SK-N-SH treated with all-trans-retinoic acid at 6 μM for 48 hours (cell line): ENCODE measurements at regions not wholly inside any gene's neighbourhood (a gene's known extent, or its start where the extent isn't known, plus 50 kb on each side); places are given as distances from the start of the nearest gene placed in this dataset.

Experiments used
- ZFP30 ChIP-seq: fragments of 450-650 bp; formaldehyde crosslinking; IDR thresholded peaks from 2 replicates; pipeline ENCODE4 v1.5.0; 2022; ENCODE audit warnings: mild to moderate bottlenecking, moderate library complexity
- TF ChIP-seq, protein P1 (sequence below): fragments of 250-450 bp; sonication (Bioruptor Pico); IDR thresholded peaks from 2 replicates; pipeline ENCODE4 v1.8.0; 2020; ENCODE audit warnings: mild to moderate bottlenecking, moderate library complexity, borderline replicate concordance
- TF ChIP-seq, protein P2 (sequence below): fragments of 250-450 bp; sonication (Bioruptor Pico); IDR thresholded peaks from 2 replicates; pipeline ENCODE4 v1.5.1; 2020; ENCODE audit warnings: low read depth, mild to moderate bottlenecking, moderate library complexity

DNA sequence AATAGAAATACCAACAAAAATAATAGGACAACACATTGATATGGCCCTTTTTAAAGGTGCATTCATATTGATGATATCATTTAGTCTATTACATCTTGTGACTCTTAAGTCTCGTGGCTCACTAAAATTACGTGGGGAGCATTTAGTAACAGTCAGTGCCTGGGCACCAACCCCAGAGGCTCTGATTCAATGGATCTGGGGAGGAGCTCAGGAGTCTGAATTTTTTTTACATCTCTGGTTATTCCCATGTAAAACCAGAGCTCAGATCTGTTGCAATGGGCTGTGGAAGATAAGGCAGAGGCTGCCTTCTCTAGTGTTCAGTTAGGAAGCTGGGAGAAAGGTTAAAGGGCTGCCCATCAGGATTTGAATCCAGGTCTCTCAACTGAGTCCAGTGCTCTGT is 549.9 kb upstream of the CDH5 start:
- TF ChIP-seq ZFP30 (CRISPR knock-in tag) = no peak
- TF ChIP-seq, protein P1, sequence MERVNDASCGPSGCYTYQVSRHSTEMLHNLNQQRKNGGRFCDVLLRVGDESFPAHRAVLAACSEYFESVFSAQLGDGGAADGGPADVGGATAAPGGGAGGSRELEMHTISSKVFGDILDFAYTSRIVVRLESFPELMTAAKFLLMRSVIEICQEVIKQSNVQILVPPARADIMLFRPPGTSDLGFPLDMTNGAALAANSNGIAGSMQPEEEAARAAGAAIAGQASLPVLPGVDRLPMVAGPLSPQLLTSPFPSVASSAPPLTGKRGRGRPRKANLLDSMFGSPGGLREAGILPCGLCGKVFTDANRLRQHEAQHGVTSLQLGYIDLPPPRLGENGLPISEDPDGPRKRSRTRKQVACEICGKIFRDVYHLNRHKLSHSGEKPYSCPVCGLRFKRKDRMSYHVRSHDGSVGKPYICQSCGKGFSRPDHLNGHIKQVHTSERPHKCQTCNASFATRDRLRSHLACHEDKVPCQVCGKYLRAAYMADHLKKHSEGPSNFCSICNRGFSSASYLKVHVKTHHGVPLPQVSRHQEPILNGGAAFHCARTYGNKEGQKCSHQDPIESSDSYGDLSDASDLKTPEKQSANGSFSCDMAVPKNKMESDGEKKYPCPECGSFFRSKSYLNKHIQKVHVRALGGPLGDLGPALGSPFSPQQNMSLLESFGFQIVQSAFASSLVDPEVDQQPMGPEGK (CRISPR knock-in tag) = no peak
- TF ChIP-seq, protein P2, sequence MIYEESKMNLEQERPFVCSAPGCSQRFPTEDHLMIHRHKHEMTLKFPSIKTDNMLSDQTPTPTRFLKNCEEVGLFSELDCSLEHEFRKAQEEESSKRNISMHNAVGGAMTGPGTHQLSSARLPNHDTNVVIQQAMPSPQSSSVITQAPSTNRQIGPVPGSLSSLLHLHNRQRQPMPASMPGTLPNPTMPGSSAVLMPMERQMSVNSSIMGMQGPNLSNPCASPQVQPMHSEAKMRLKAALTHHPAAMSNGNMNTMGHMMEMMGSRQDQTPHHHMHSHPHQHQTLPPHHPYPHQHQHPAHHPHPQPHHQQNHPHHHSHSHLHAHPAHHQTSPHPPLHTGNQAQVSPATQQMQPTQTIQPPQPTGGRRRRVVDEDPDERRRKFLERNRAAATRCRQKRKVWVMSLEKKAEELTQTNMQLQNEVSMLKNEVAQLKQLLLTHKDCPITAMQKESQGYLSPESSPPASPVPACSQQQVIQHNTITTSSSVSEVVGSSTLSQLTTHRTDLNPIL (CRISPR knock-in tag) = no peak
